ENCODE measurements at regions not wholly inside any gene's neighbourhood (a gene's known extent, or its start where the extent isn't known, plus 50 kb on each side); places are given as distances from the start of the nearest gene placed in this dataset.

- no peak for TF ChIP-seq CTCF (IDR thresholded peaks at IDR 0.05; ENCODE audit: borderline replicate concordance, control extremely low read depth, extremely low read depth, insufficient read depth, missing control alignments)
- in situ Hi-C loops (cut with MboI; ENCODE audit: low sequenced_read_pairs, unreplicated experiment), result no loop called here
Measured at GRCh38 chr22:40112595-40112994, 65.1 kb upstream of the TNRC6B start.

GRCh38 chr22:40113696-40114095 lies 64.0 kb upstream of the TNRC6B start:
- no peak for TF ChIP-seq CTCF (IDR thresholded peaks at IDR 0.05; ENCODE audit: borderline replicate concordance, control extremely low read depth, extremely low read depth, insufficient read depth, missing control alignments)
- in situ Hi-C loops (cut with MboI; ENCODE audit: low sequenced_read_pairs, unreplicated experiment), result no loop called here
- no peak for DNase-seq (ENCODE audit: low spot score)

More at GRCh38 chr22:40112595-40112994, 65.1 kb upstream of the TNRC6B start:
- DNase-seq (ENCODE audit: low spot score), result no peak

GRCh38 chr22:40114411-40114810 lies 63.3 kb upstream of the TNRC6B start:
- DNase-seq (ENCODE audit: low spot score), result no peak
- no peak for TF ChIP-seq CTCF (IDR thresholded peaks at IDR 0.05; ENCODE audit: borderline replicate concordance, control extremely low read depth, extremely low read depth, insufficient read depth, missing control alignments)
- in situ Hi-C loops (cut with MboI; ENCODE audit: low sequenced_read_pairs, unreplicated experiment), result no loop called here

- TF ChIP-seq CTCF (IDR thresholded peaks at IDR 0.05; ENCODE audit: borderline replicate concordance, control extremely low read depth, extremely low read depth, insufficient read depth, missing control alignments), result no peak
- in situ Hi-C loops (cut with MboI; ENCODE audit: low sequenced_read_pairs, unreplicated experiment), result no loop called here
- no peak for DNase-seq (ENCODE audit: low spot score)
Measured at GRCh38 chr22:40116496-40117200, 61.1 kb upstream of the TNRC6B start.

GRCh38 chr22:40118979-40119378 lies 58.7 kb upstream of the TNRC6B start:
- DNase-seq (ENCODE audit: low spot score), result no peak
- no peak for TF ChIP-seq CTCF (IDR thresholded peaks at IDR 0.05; ENCODE audit: borderline replicate concordance, control extremely low read depth, extremely low read depth, insufficient read depth, missing control alignments)
- in situ Hi-C loops (cut with MboI; ENCODE audit: low sequenced_read_pairs, unreplicated experiment), result no loop called here

- DNase-seq (ENCODE audit: low spot score), result no peak
- TF ChIP-seq CTCF (IDR thresholded peaks at IDR 0.05; ENCODE audit: borderline replicate concordance, control extremely low read depth, extremely low read depth, insufficient read depth, missing control alignments), result no peak
- in situ Hi-C loops (cut with MboI; ENCODE audit: low sequenced_read_pairs, unreplicated experiment), result no loop called here
Measured at GRCh38 chr22:40120848-40121247, 56.9 kb upstream of the TNRC6B start.

All from GM13976 (cell line).